GM12872 (cell line): ENCODE measurements at regions not wholly inside any gene's neighbourhood (a gene's known extent, or its start where the extent isn't known, plus 50 kb on each side); places are given as distances from the start of the nearest gene placed in this dataset.

Source experiments
- TF ChIP-seq, protein P1 (sequence below): IDR thresholded peaks from 3 replicates; pipeline ENCODE4 v1.5.1; 2011; ENCODE audit warnings: low read depth, mild to moderate bottlenecking, low read length, moderate library complexity; ENCODE audit not compliant: insufficient read depth

DNA sequence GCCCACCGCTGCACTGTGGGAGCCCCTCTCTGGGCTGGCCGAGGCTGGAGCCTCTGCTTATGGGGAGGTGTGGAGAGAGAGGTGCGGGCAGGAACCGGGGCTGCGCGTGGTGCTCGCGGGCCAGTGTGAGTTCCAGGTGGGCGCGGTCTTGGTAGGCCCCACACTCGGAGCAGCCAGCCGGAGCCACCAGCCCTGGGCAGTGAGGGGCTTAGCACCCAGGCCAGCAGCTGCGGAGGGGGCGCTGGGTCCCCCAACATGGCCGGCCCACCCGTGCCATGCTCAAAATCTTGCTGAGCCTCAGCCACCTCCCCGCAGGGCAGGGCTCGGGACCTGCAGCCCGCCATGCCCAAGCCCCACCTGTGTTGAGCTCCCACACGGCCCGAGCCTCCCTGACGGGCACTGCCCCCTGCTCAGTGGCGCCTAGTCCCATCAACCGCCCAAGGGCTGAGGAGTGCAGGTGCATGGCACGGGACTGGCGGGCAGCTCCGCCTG, 856.8 kb upstream of the CELF2 start:
- TF ChIP-seq, protein P1, sequence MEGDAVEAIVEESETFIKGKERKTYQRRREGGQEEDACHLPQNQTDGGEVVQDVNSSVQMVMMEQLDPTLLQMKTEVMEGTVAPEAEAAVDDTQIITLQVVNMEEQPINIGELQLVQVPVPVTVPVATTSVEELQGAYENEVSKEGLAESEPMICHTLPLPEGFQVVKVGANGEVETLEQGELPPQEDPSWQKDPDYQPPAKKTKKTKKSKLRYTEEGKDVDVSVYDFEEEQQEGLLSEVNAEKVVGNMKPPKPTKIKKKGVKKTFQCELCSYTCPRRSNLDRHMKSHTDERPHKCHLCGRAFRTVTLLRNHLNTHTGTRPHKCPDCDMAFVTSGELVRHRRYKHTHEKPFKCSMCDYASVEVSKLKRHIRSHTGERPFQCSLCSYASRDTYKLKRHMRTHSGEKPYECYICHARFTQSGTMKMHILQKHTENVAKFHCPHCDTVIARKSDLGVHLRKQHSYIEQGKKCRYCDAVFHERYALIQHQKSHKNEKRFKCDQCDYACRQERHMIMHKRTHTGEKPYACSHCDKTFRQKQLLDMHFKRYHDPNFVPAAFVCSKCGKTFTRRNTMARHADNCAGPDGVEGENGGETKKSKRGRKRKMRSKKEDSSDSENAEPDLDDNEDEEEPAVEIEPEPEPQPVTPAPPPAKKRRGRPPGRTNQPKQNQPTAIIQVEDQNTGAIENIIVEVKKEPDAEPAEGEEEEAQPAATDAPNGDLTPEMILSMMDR, result no peak

DNA sequence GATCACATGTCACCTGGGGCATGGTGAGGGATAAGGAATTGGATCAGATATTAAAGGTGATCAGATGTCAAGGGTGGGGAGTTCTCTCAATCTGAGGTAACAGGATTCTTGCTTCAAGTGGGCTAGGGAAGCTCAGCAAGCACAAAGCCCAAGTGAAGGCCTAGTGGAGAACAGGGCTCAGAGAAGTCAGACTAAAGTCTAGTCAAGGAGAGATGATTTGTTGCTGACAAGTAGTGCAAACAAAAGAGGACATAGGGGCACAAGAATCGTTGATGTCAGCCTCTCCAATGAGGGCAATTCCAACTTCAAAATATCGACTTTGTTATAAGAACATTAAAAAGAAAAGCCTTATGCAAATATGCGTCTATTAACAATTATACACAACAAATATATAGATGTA, 852.8 kb upstream of the CELF2 start:
- TF ChIP-seq, protein P1, result no peak

DNA sequence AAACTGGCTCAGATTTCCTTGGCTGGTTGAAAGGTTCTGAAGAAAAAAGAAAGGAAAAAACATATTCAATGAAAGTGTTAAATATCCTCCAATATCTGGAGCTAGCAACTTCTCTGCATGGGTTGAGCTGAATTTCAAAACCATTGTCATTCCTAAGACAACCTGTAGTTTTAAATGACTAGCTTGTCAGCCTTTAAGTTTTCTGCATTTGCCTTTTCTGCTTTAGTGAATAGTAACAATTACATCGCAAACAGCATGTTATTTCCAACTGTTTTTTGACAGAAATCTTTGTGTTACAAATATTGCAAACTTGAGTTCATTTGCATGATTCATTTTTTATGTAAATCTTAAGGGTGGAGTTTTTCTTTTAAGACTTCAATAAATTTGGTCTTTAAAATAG, 852.3 kb upstream of the CELF2 start:
- TF ChIP-seq, protein P1, result no peak

DNA sequence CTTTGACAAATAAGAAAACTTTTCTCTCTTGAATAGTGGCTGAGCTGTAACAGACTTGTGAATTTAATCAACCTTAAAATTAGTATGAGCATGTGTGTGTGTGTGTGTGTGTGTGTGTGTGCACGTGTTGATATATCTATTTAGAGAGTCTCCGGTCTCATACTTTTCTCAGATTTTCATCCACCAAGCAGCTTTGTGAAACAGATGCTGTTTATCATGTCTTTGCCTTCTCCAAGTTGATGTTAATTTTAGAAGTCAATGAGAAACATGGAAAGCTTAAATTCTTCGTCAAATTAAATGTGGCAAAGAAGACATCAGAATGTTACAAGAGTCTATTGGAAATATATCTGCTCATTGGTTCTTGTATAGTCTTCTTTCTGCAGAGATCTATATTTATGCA, 839.2 kb upstream of the CELF2 start:
- TF ChIP-seq, protein P1, result no peak

DNA sequence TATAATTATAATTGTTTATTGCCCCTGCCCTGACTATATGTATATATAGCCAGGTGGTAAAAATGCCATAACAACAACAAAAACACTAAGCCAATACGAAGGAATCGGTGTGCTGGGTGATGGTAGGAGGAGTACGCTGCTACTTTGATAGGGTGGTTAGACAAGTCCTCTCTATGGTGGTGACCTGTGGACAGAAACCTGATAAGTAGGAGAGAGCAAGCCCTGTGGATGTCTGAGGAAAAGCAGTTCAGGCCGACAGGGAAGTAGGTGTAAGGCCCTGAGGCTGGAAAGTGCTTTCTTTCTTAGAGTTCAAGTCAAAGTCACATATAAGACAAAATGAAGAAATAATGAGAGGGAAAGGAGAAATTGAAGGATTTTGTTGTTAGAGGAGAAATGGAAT, 823.8 kb upstream of the CELF2 start:
- TF ChIP-seq, protein P1, result no peak

DNA sequence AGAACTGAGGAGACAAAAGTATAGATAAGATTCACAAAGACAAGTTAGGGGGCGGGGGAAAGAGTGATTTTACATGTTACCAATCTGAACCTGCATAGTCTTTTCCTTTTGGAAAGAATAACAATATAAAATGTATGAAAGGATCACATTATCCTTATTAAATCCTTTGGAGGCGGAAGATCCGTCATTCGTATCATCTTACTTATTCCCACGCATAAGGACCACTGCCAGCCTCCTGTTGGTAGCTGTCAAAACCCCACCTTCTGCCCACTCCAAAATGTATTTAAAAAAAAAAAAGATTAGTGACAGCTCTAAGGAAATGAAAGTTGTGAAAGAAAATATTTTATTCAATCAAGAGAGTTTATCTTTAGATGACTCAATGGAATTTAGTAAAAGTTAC, 821.0 kb upstream of the CELF2 start:
- TF ChIP-seq, protein P1, result no peak

DNA sequence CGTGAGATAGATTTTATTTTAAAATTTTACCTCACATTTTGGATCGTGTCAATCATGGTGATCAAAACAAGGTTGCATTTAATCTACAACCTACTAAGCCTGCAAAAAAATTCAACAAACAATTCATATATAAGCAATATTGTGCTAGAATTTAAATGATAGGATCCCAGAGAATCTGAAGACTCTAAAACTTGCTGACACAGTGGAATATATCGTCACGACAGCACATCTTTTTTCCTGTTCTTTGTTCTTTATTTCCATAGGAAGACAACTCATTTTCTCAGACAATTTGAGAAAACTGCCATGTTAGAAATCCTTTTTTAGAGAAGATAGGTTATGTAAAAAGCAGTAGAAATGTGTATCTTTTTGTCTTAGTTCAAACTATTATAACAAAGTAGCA, 820.2 kb upstream of the CELF2 start:
- TF ChIP-seq, protein P1, result no peak

DNA sequence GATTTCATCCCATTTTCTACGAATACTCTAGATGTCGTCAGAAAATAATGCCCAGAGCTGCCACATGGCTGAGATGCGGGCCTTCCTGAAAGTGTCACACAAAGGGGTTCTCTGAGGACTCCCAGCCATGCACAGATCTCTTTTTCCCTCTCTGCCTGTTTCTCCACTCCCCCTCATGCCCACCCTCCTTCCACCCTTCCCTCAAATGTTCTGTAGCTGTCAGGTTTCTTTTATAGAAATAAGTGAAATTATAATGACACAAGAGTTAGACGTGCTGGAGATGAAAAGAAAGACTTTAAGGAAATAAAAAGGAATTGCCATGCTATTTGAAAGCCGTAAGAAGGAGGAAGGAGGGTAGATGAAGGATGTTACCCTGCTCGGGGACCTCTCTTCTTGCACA, 819.3 kb upstream of the CELF2 start:
- TF ChIP-seq, protein P1, result no peak
